CD14-positive monocyte (primary cell): ENCODE measurements at regions not wholly inside any gene's neighbourhood (a gene's known extent, or its start where the extent isn't known, plus 50 kb on each side); places are given as distances from the start of the nearest gene placed in this dataset.
A peak's percentile ranks its signal among the peaks of the same experiment; 100 is the strongest.

Experiments used
- DNase-seq, 3 donors: peaks; one replicate each; pipeline ENCODE4 v3.0.0-alpha.2; 2011 to 2022
- H2AFZ ChIP-seq: 2 replicates; pipeline ENCODE4 v1.6.0; 2012; ENCODE audit warnings: mild to moderate bottlenecking, low read depth, low read length, inconsistent platforms; ENCODE audit not compliant: insufficient read depth, poor library complexity, severe bottlenecking
- H3K27ac ChIP-seq, 2 donors: 1 replicate in 1 of 2; 2 replicates in 1 of 2; pipeline ENCODE4 v1.5.1; 2012 to 2013; ENCODE audit warnings: low read length in 2 of 2, control low read depth in 1 of 2, inconsistent platforms in 1 of 2, low read depth in 1 of 2, mild to moderate bottlenecking in 1 of 2
- H3K27me3 ChIP-seq, 2 donors: one replicate each; pipeline versions ENCODE4 v1.6.0 to v1.6.1; 2011 to 2013; ENCODE audit warnings: low read length in 2 of 2; ENCODE audit not compliant: control insufficient read depth in 2 of 2, insufficient read depth in 2 of 2
- H3K36me3 ChIP-seq, 2 donors: replicated peaks in 1 of 2; 1 replicate in 1 of 2; 2 replicates in 1 of 2; pipeline versions ENCODE4 v1.5.1 to v1.6.1; 2012 to 2013; ENCODE audit warnings: low read length in 2 of 2, control low read depth in 1 of 2, inconsistent platforms in 1 of 2, mild to moderate bottlenecking in 1 of 2; ENCODE audit not compliant: insufficient read depth in 2 of 2, control insufficient read depth in 1 of 2
- H3K4me1 ChIP-seq, 2 donors: 1 replicate in 1 of 2; 2 replicates in 1 of 2; pipeline versions ENCODE4 v1.5.1 to v1.6.1; 2012 to 2013; ENCODE audit warnings: low read length in 2 of 2, control low read depth in 1 of 2, inconsistent platforms in 1 of 2, mild to moderate bottlenecking in 1 of 2, moderate library complexity in 1 of 2; ENCODE audit not compliant: insufficient read depth in 2 of 2, control insufficient read depth in 1 of 2
- H3K4me2 ChIP-seq: replicated peaks from 2 replicates; pipeline ENCODE3; 2012; ENCODE audit warnings: low read length, moderate library complexity, mild to moderate bottlenecking; ENCODE audit not compliant: poor library complexity, severe bottlenecking; ENCODE audit errors: extremely low read depth
- H3K4me3 ChIP-seq, 3 experiments: fragments of 200-600 bp in 1 of 3; sonication (generic) in 1 of 3; replicated peaks in 1 of 3; 1 replicate in 2 of 3; 2 replicates in 1 of 3; pipeline ENCODE4 v1.5.1; 2011 to 2013; ENCODE audit warnings: low read length in 3 of 3, mild to moderate bottlenecking in 3 of 3, control low read depth in 2 of 3, low read depth in 2 of 3, inconsistent platforms in 1 of 3, moderate library complexity in 1 of 3
- H3K79me2 ChIP-seq: 2 replicates; pipeline ENCODE4 v1.6.0; 2012; ENCODE audit warnings: mild to moderate bottlenecking, control low read depth, inconsistent platforms, low read length, moderate library complexity; ENCODE audit not compliant: insufficient read depth
- H3K9ac ChIP-seq: 2 replicates; pipeline ENCODE4 v1.6.0; 2017; ENCODE audit warnings: low read length, mild to moderate bottlenecking; ENCODE audit not compliant: insufficient read depth, poor library complexity, severe bottlenecking
- H3K9me3 ChIP-seq, 2 donors: replicated peaks in 1 of 2; 1 replicate in 1 of 2; 2 replicates in 1 of 2; pipeline versions ENCODE4 v1.5.1 to v1.6.1; 2012 to 2013; ENCODE audit warnings: low read length in 2 of 2, control low read depth in 1 of 2; ENCODE audit not compliant: control insufficient read depth in 1 of 2, insufficient read depth in 1 of 2
- H4K20me1 ChIP-seq: 2 replicates; pipeline ENCODE4 v1.6.0; 2012; ENCODE audit warnings: mild to moderate bottlenecking, low read length, control low read depth, moderate library complexity; ENCODE audit not compliant: insufficient read depth
- H3K27ac Mint-ChIP-seq, 7 donors: one replicate each; pipeline ENCODE4 v1.8.0; 2020; ENCODE audit warnings: mild to moderate bottlenecking in 7 of 7, mixed read lengths in 7 of 7, moderate library complexity in 6 of 7, inconsistent platforms in 2 of 7
- H3K27me3 Mint-ChIP-seq, 3 donors: one replicate each; pipeline ENCODE4 v1.8.0; 2021 to 2022; ENCODE audit warnings: low read depth in 3 of 3, mild to moderate bottlenecking in 3 of 3, mixed read lengths in 3 of 3, moderate library complexity in 3 of 3, inconsistent platforms in 1 of 3
- H3K36me3 Mint-ChIP-seq, 2 donors: one replicate each; pipeline ENCODE4 v1.8.0; 2020; ENCODE audit warnings: mixed read lengths in 2 of 2, inconsistent platforms in 1 of 2, mild to moderate bottlenecking in 1 of 2
- H3K4me1 Mint-ChIP-seq: one replicate; pipeline ENCODE4 v1.8.0; 2020; ENCODE audit warnings: mild to moderate bottlenecking, mixed read lengths
- H3K4me3 Mint-ChIP-seq, 2 donors: one replicate each; pipeline ENCODE4 v1.8.0; 2020; ENCODE audit warnings: mild to moderate bottlenecking in 2 of 2, mixed read lengths in 2 of 2, moderate library complexity in 1 of 2
- H3K9me3 Mint-ChIP-seq, 7 donors: one replicate each; pipeline ENCODE4 v1.8.0; 2020 to 2022; ENCODE audit warnings: mixed read lengths in 7 of 7, mild to moderate bottlenecking in 6 of 7, moderate library complexity in 6 of 7, inconsistent platforms in 2 of 7
- CTCF ChIP-seq: fragments of 200-600 bp; IDR thresholded peaks from one replicate; pipeline ENCODE4 v1.8.0; 2022; ENCODE audit warnings: antibody characterized with exemption, mild to moderate bottlenecking
- WGBS: methylation state at CpG from one replicate; pipeline ENCODE4 v1.1.5; 2013; ENCODE audit warnings: missing lambda C conversion rate; ENCODE audit not compliant: insufficient coverage; 5-methylcytosine and 5-hydroxymethylcytosine counted together
- intact Hi-C, 2 donors: fragments of 100-400 bp; cut with micrococcal nuclease; formaldehyde crosslinking; loops; one replicate each; pipeline versions ENCODE4 v1.15.0 to v1.15.1; 2023

- intact Hi-C loops = loop anchor here in 1 of 2 donors (10.0 kb wide), 1 partner anchor 46 kb away; no protein-coding TSS in a partner anchor
- Histone ChIP-seq H3K4me2 (peak overlapping the region; percentile 30), H3K36me3 (no peaks in the 10 kb centered on the region), H3K9ac (no peak overlapping the region), H3K9me3 (no peaks in the 10 kb centered on the region), H3K79me2 (no peaks in the 10 kb centered on the region), H3K4me1 (peaks cover 31 to 38% of the 10 kb centered on the region in 2 donors), H3K27me3 (no peaks in the 10 kb centered on the region), H3K27ac (peak overlapping the region in 1 of 2 donors; percentile 52), H3K4me3 (peak overlapping the region in 1 of 3 experiments; percentile 44), H4K20me1 (no peaks in the 10 kb centered on the region), H2AFZ (no peak overlapping the region)
- Mint-ChIP-seq H3K4me1 (peaks cover 40% of the 10 kb centered on the region), H3K27ac (peak overlapping the region; percentile 9 to 83 (median 75)), H3K36me3 (no peaks in the 10 kb centered on the region), H3K27me3 (no peaks in the 10 kb centered on the region), H3K9me3 (peaks cover 0 to 4% (median 0%) of the 10 kb centered on the region in 7 donors), H3K4me3 (no peak overlapping the region)
- no peak for TF ChIP-seq CTCF
- peak in 1 of 3 donors; percentile 81 for DNase-seq
- WGBS = 74% methylated on average over 4 of the region's 8 CpGs
Measured at GRCh38 chr17:70298929-70299531, 129.7 kb downstream of the KCNJ2 start.

GRCh38 chr17:70307430-70308225 is 138.3 kb downstream of the KCNJ2 start:
- intact Hi-C loops = no loop called here
- Histone ChIP-seq H3K4me2 (no peak overlapping the region), H3K27me3 (no peaks in the 10 kb centered on the region), H2AFZ (no peak overlapping the region), H3K4me3 (no peak overlapping the region), H3K4me1 (no peaks in the 10 kb centered on the region), H3K27ac (no peak overlapping the region), H3K9me3 (no peaks in the 10 kb centered on the region), H3K36me3 (no peaks in the 10 kb centered on the region), H3K9ac (no peak overlapping the region), H4K20me1 (no peaks in the 10 kb centered on the region), H3K79me2 (no peaks in the 10 kb centered on the region)
- no peak for DNase-seq
- Mint-ChIP-seq H3K4me1 (peaks cover 1% of the 10 kb centered on the region), H3K9me3 (peaks cover 0 to 2% (median 0%) of the 10 kb centered on the region in 7 donors), H3K36me3 (no peaks in the 10 kb centered on the region), H3K27me3 (no peaks in the 10 kb centered on the region), H3K4me3 (no peak overlapping the region), H3K27ac (no peak overlapping the region)
- TF ChIP-seq CTCF = no peak
- no CpG with 5 or more reads among the region's 3 CpGs for WGBS
